ENCODE measurements at regions not wholly inside any gene's neighbourhood (a gene's known extent, or its start where the extent isn't known, plus 50 kb on each side); places are given as distances from the start of the nearest gene placed in this dataset.

DNA sequence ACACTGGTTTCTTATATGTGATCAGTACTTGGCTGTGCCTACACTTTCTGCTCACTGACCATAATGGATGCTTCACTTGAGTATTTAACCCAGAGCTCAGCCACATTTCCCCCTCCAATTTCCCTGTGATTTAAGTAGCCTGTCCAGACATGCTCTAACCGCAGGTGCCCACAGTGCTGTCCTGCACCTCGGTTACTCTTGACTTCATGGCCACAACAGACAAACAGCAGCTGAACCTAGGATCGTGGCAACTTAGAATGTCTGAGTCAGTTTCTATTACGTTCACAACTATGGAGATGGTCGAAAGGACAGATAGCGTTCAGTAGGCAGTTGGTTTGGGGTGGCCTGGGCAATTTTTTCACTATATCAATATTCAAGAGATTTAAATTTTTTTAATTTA lies 306.9 kb upstream of the SGK1 start:
- Histone ChIP-seq H3K9me1 (replicated peaks; ENCODE audit: control insufficient read depth, extremely low read depth, insufficient read depth, low read length) (no peaks in the 10 kb centered on the region), H2AFZ (ENCODE audit: low read depth, low read length) (no peak overlapping the region), H3K36me3 (ENCODE audit: control insufficient read depth in 2 of 2, extremely low read depth in 1 of 2, insufficient read depth in 2 of 2, low read length in 2 of 2) (no peaks in the 10 kb centered on the region), H3K9me3 (replicated peaks; ENCODE audit: control insufficient read depth, insufficient read depth, low read length) (no peaks in the 10 kb centered on the region), H3K27ac (ENCODE audit: insufficient read depth, low read depth, low read length) (no peak overlapping the region), H3K4me2 (ENCODE audit: insufficient read depth, low read length) (no peak overlapping the region), H4K20me1 (replicated peaks; ENCODE audit: control insufficient read depth, extremely low read depth, insufficient read depth, low read length) (no peaks in the 10 kb centered on the region), H3K79me2 (ENCODE audit: control insufficient read depth, insufficient read depth, low read length) (no peaks in the 10 kb centered on the region), H3K27me3 (ENCODE audit: control insufficient read depth in 2 of 2, insufficient read depth in 2 of 2, low read length in 2 of 2) (no peaks in the 10 kb centered on the region), H3K4me1 (ENCODE audit: control insufficient read depth, extremely low read depth, insufficient read depth, low read length) (no peaks in the 10 kb centered on the region), H3K9ac (replicated peaks; ENCODE audit: extremely low read depth, insufficient read depth, low read length) (no peak overlapping the region), H3K4me3 (replicated peaks in 1 of 3; ENCODE audit: insufficient read depth in 1 of 3, low read depth in 1 of 3, low read length in 3 of 3) (no peak overlapping the region)
- dilution Hi-C loops (cut with MboI; ENCODE audit: extremely low pct_ligation_motif_present, low sequenced_read_pairs): no loop called here
- FAIRE-seq (no peak), DNase-seq (ENCODE audit: low read depth, low spot score) (no peak)
- TF ChIP-seq MAX (IDR thresholded peaks at IDR 0.05; ENCODE audit: insufficient read depth, insufficient read length) (no peak), MYC (IDR thresholded peaks at IDR 0.05; ENCODE audit: low read depth, low read length) (no peak), JUN (IDR thresholded peaks at IDR 0.05; ENCODE audit: borderline replicate concordance, insufficient read depth, insufficient read length, low read depth) (no peak), FOS (IDR thresholded peaks at IDR 0.05; ENCODE audit: borderline replicate concordance, insufficient read depth, low read length) (no peak), POLR2A (IDR thresholded peaks at IDR 0.05; ENCODE audit: low read depth, low read length) (no peak), POLR2AphosphoS5 (IDR thresholded peaks at IDR 0.05; ENCODE audit: insufficient read depth, low read depth, low read length) (no peak), GATA2 (IDR thresholded peaks at IDR 0.05; ENCODE audit: insufficient read depth, insufficient read length, low read depth, low read length) (no peak), EZH2 (IDR thresholded peaks at IDR 0.05; ENCODE audit: borderline replicate concordance, low read depth, low read length, severe bottlenecking) (no peak)
- TF ChIP-seq, protein P1, sequence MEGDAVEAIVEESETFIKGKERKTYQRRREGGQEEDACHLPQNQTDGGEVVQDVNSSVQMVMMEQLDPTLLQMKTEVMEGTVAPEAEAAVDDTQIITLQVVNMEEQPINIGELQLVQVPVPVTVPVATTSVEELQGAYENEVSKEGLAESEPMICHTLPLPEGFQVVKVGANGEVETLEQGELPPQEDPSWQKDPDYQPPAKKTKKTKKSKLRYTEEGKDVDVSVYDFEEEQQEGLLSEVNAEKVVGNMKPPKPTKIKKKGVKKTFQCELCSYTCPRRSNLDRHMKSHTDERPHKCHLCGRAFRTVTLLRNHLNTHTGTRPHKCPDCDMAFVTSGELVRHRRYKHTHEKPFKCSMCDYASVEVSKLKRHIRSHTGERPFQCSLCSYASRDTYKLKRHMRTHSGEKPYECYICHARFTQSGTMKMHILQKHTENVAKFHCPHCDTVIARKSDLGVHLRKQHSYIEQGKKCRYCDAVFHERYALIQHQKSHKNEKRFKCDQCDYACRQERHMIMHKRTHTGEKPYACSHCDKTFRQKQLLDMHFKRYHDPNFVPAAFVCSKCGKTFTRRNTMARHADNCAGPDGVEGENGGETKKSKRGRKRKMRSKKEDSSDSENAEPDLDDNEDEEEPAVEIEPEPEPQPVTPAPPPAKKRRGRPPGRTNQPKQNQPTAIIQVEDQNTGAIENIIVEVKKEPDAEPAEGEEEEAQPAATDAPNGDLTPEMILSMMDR (IDR thresholded peaks at IDR 0.05; ENCODE audit: extremely low read depth in 1 of 2, insufficient read depth in 1 of 2, low read depth in 1 of 2, low read length in 2 of 2): no peak
- no TSS peak for BruUV-seq (replicated peaks)
- intact Hi-C loops (cut with micrococcal nuclease): no loop called here
- ChIA-PET POLR2A (interaction anchor here (0.5 kb wide), 1 partner anchor 457 kb away, joined by 4 read pairs; no protein-coding TSS in a partner anchor), CTCF (interaction anchor here (1.7 to 2.4 kb wide), 3 partner anchors 10 to 16 kb away, joined by 5 to 8 read pairs (median 7); no protein-coding TSS in a partner anchor)

All from endothelial cell of umbilical vein (primary cell).